Fibroblast of skin of left biceps (primary cell): ENCODE measurements at regions not wholly inside any gene's neighbourhood (a gene's known extent, or its start where the extent isn't known, plus 50 kb on each side); places are given as distances from the start of the nearest gene placed in this dataset.
"Not testable (repeated sequence)": the region's sequence is repeated elsewhere in the genome, so short reads cannot be mapped to it uniquely, and the experiment has no call there.

Source experiments
- DNase-seq, 2 experiments: peaks; one replicate each; pipeline ENCODE4 v3.0.0-alpha.2; 2013; ENCODE audit warnings: low read depth in 2 of 2

- DNase-seq: no peak
Measured at GRCh38 chr4:110848787-110849186, 225.9 kb upstream of the PITX2 start.

- no peak for DNase-seq
Measured at GRCh38 chr4:110849461-110849860, 226.6 kb upstream of the PITX2 start.

GRCh38 chr4:110850461-110851442 is 227.9 kb upstream of the PITX2 start:
- DNase-seq: no peak

- DNase-seq: no peak
Measured at GRCh38 chr4:110851989-110852388, 229.1 kb upstream of the PITX2 start.

GRCh38 chr4:110852793-110853192 is 229.9 kb upstream of the PITX2 start:
- DNase-seq: no peak

GRCh38 chr4:110853242-110853641 is 230.4 kb upstream of the PITX2 start:
- DNase-seq: no peak

GRCh38 chr4:110854021-110854678 is 231.3 kb upstream of the PITX2 start:
- DNase-seq: peak; percentile 88 to 91

GRCh38 chr4:110860125-110860524 is 237.2 kb upstream of the PITX2 start:
- no peak for DNase-seq

GRCh38 chr4:110860901-110861300 is 238.0 kb upstream of the PITX2 start:
- DNase-seq: no peak

GRCh38 chr4:110865611-110866259 is 242.9 kb upstream of the PITX2 start:
- peak; percentile 86 for DNase-seq

- no peak for DNase-seq
Measured at GRCh38 chr4:110867251-110867960, 244.5 kb upstream of the PITX2 start.

- no peak for DNase-seq
Measured at GRCh38 chr4:110867981-110868720, 245.3 kb upstream of the PITX2 start.

- DNase-seq: peak; percentile 90 to 91
Measured at GRCh38 chr4:110869114-110869513, 246.2 kb upstream of the PITX2 start.

- DNase-seq: no peak
Measured at GRCh38 chr4:110869862-110870572, 247.1 kb upstream of the PITX2 start.

- DNase-seq: not testable (repeated sequence)
Measured at GRCh38 chr4:110876214-110876613, 253.3 kb upstream of the PITX2 start.

GRCh38 chr4:110876866-110877265 is 254.0 kb upstream of the PITX2 start:
- DNase-seq: no peak

GRCh38 chr4:110877778-110878370 is 255.0 kb upstream of the PITX2 start:
- DNase-seq: no peak

GRCh38 chr4:110878413-110878812 is 255.5 kb upstream of the PITX2 start:
- DNase-seq: no peak

- DNase-seq: no peak
Measured at GRCh38 chr4:110878956-110879355, 256.1 kb upstream of the PITX2 start.

- no peak for DNase-seq
Measured at GRCh38 chr4:110886270-110886669, 263.4 kb upstream of the PITX2 start.
